NK-92 treated with Interleukin-12 subunit alpha and Interleukin-12 subunit beta, amount 100 ng/mL, for 24 hours (cell line): ENCODE measurements at regions not wholly inside any gene's neighbourhood (a gene's known extent, or its start where the extent isn't known, plus 50 kb on each side); places are given as distances from the start of the nearest gene placed in this dataset.

Experiments used
- DNase-seq: peaks from one replicate; lab custom pipeline; 2025; lab: John Stamatoyannopoulos, UW

DNA sequence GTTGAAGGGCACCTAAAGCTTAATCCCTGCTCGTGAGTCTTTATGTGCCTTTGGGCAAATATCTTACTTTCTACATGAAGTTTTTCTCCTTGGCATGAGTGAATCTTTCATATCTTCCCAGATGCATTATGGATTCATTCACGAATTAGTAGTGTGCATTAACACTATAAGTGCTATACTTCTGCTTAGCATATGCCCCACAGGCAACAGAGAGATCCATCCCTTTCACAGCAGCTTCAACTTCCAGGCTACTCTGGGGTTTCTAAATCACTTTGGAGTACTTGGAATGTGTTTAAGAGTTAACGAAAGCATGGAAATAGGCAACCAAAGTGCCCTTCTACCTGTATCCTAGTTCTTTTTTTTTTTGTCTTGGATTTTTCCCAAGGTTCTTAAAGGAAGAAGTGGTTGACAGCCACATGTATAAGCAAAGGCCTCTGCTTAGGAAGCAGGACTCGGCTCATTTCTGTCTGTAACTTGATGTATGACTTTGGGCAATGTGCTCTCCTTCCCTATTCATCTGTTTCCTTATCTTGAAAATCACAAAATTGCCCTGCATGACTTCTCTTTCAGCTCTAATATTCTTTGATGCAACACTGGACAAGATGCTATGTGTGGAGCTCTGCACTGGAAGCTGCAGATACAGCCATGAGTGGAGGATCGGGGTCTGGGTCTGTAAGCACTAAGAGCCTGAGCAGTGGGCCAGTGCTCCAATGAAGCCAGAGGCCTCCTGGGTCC, 54.5 kb upstream of the ME3 start:
- no peak for DNase-seq

DNA sequence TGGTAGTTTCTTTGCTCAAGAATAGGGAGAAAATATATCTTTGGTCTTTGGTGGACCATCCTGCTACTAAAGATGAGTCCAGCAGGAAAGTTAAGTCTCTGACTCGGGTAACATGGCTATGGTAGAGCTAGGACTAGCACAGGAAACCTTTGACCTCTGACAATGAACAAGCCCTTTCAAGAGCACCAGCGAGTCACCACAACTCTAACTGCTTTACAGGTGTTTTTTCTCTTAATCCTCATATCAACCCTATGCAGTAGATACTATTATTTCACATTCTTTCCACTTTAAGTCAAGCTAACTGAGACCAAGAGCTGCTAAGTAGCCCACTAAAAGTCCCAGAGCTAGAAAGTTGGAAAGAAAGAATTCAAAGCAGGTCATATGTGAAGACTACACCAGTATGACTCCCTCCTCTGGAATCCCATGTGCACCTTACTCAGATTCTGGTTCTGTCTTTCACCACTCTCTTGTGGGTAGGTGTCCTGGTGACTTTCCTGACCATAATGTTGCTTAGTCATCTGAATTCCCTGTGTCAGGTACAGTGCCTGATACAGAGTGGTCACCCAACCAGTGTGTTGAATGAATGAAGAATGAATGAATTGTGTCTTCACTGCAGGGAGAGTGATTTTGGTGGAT, 53.8 kb upstream of the ME3 start:
- DNase-seq, result no peak

DNA sequence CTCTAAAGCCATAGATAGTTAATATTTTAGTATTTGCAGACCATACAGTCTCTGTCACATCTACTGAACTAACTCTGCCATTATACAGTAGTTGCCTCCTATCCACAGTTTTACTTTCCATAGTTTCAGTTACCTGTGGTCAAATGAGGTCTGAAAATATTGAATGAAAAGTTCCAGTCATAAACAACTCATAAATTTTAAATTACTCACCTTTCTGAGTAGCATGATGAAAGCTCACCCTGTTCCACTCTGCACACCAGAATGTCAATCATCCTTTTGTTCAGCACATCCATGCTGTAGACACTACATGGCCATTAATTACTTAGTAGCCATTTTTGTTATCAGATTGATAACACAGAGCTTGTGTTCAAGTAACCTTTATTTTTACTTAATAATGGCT, 51.7 kb upstream of the ME3 start:
- no peak for DNase-seq

DNA sequence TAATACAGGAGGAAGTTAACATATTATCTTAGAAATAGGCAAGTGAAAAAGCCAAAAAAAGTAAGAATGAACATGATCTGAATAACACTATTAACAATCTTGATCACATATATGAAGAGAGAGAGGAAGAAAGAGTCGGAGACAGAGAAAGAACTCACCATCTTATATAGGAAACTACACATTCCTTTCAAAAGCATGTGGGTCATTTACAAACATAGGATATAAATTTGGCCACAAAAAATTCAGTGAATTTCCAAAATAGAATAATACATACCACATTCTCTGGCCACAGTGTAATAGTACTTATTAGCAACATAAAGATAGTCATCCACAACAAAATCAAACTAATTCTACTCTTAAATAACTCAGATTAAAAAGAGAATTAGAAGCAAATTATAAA, 50.9 kb upstream of the ME3 start:
- no peak for DNase-seq

DNA sequence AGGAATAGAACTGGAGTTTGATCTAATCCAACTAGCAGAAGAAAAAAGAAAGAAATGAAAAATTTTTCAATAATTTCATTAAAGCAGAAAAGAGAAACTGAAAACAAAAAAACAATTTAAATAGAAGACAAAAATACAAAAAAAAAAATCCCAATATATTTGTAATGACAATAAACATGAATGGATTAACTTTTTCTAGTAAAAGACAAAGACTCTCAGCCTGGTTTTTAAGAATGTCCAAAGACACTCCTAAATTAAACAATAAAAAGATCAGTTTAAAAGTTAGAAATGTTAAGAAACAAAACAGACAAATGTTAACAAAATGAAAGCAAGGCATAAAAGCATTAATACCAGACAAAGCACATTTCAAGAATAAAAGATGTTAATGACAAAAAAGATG, 50.3 kb upstream of the ME3 start:
- DNase-seq, result no peak
